GM12891 (cell line): ENCODE measurements at regions not wholly inside any gene's neighbourhood (a gene's known extent, or its start where the extent isn't known, plus 50 kb on each side); places are given as distances from the start of the nearest gene placed in this dataset.
"Not testable (repeated sequence)": the region's sequence is repeated elsewhere in the genome, so short reads cannot be mapped to it uniquely, and the experiment has no call there.

Experiments
- PAX5 ChIP-seq: IDR thresholded peaks from 2 replicates; pipeline ENCODE4 v1.6.1; 2011; ENCODE audit warnings: low read length, moderate library complexity, mild to moderate bottlenecking; ENCODE audit not compliant: insufficient read depth, severe bottlenecking
- POLR2A ChIP-seq: IDR thresholded peaks from 2 replicates; pipeline ENCODE4 v1.6.1; 2011; ENCODE audit warnings: low read depth, low read length, control low read depth
- POLR2AphosphoS5 ChIP-seq: IDR thresholded peaks from 2 replicates; pipeline ENCODE4 v1.6.1; 2011; ENCODE audit warnings: low read depth, low read length, control low read depth
- SPI1 ChIP-seq: IDR thresholded peaks from 2 replicates; pipeline ENCODE4 v1.6.1; 2011; ENCODE audit warnings: low read depth, low read length, control low read depth
- TAF1 ChIP-seq: IDR thresholded peaks from 2 replicates; pipeline ENCODE4 v1.6.1; 2011; ENCODE audit warnings: low read depth, low read length, control low read depth

GRCh38 chr21:18752894-18753293, 349.3 kb upstream of the TMPRSS15 start:
- TF ChIP-seq TAF1, POLR2A, PAX5, SPI1, POLR2AphosphoS5: not testable (repeated sequence)
